ENCODE measurements at regions not wholly inside any gene's neighbourhood (a gene's known extent, or its start where the extent isn't known, plus 50 kb on each side); places are given as distances from the start of the nearest gene placed in this dataset.
"Not testable (repeated sequence)": the region's sequence is repeated elsewhere in the genome, so short reads cannot be mapped to it uniquely, and the experiment has no call there.

DNA sequence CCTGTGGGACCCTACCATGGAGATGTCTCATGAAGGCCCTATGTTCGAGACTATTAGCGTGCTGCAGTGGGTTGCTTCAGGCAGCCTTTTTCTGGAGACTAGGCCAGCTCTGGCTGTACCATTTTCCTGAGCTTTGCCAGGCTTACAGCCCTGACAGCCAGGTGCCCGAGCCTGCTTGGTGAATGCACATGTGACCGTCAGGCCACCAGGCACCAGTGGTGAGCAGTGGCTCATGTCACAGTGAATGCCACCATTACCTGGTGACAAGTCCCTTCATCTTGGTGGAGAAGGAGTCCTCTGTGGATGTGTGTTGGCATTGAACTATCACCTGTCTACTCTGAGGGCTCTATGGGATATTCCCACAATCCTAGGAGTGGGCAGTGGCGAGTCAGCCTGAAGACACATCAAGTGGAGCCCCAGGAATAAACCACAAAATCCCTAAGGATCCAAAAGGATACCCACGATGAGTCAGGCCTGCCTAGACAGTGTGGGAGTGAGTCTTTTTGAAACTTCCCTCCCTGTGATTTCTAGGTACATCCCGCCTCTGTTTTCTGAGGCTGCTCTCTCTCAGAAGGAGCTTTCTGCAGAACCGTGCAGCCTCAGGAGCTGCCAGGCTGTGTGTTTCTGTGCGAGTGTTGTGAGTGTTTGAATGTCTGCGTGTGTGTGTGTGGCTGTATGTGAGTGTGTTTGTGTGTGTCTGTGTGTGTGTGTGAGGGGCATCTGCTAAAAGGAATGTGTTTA lies 282.0 kb upstream of the ZNF337 start:
- TF ChIP-seq, protein P1, sequence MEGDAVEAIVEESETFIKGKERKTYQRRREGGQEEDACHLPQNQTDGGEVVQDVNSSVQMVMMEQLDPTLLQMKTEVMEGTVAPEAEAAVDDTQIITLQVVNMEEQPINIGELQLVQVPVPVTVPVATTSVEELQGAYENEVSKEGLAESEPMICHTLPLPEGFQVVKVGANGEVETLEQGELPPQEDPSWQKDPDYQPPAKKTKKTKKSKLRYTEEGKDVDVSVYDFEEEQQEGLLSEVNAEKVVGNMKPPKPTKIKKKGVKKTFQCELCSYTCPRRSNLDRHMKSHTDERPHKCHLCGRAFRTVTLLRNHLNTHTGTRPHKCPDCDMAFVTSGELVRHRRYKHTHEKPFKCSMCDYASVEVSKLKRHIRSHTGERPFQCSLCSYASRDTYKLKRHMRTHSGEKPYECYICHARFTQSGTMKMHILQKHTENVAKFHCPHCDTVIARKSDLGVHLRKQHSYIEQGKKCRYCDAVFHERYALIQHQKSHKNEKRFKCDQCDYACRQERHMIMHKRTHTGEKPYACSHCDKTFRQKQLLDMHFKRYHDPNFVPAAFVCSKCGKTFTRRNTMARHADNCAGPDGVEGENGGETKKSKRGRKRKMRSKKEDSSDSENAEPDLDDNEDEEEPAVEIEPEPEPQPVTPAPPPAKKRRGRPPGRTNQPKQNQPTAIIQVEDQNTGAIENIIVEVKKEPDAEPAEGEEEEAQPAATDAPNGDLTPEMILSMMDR (IDR thresholded peaks at IDR 0.05; ENCODE audit: low read depth, low read length) = not testable (repeated sequence)
- TF ChIP-seq EZH2phosphoT487 (IDR thresholded peaks at IDR 0.05; ENCODE audit: low read depth) = not testable (repeated sequence)

Data from OCI-LY3 (cell line).